ENCODE measurements at regions not wholly inside any gene's neighbourhood (a gene's known extent, or its start where the extent isn't known, plus 50 kb on each side); places are given as distances from the start of the nearest gene placed in this dataset.
"Not testable (repeated sequence)": the region's sequence is repeated elsewhere in the genome, so short reads cannot be mapped to it uniquely, and the experiment has no call there.

DNA sequence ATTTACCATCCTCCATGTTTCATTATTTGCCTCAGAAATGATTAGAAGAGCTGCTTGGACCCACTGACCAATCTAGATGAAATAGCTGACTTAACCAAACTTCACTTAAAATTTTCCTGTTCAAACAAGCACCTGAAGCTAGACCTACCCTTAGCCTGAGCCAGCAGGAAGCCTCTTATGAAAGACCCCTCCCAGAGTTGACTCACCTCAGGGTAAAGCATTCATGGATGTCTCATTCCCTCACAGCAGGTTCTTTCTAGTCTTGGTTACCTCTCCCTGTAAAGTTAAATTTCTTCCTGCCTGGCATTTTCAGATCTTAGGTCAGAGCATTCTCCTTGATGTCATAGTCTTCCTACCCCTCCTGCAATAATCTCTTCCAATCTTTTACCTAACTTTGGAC, 1209.8 kb downstream of the FLRT2 start:
- no peak for DNase-seq
- no peaks in the 10 kb centered on the region for H3K36me3 ChIP-seq
- no peaks in the 10 kb centered on the region for H3K9me3 ChIP-seq
- no peak overlapping the region for H3K4me3 ChIP-seq
- no peak overlapping the region for H3K9ac ChIP-seq (ENCODE audit: low read depth in 2 of 2, low read length in 2 of 2)
- H3K4me1 ChIP-seq: no peaks in the 10 kb centered on the region
- TF ChIP-seq, protein P1, sequence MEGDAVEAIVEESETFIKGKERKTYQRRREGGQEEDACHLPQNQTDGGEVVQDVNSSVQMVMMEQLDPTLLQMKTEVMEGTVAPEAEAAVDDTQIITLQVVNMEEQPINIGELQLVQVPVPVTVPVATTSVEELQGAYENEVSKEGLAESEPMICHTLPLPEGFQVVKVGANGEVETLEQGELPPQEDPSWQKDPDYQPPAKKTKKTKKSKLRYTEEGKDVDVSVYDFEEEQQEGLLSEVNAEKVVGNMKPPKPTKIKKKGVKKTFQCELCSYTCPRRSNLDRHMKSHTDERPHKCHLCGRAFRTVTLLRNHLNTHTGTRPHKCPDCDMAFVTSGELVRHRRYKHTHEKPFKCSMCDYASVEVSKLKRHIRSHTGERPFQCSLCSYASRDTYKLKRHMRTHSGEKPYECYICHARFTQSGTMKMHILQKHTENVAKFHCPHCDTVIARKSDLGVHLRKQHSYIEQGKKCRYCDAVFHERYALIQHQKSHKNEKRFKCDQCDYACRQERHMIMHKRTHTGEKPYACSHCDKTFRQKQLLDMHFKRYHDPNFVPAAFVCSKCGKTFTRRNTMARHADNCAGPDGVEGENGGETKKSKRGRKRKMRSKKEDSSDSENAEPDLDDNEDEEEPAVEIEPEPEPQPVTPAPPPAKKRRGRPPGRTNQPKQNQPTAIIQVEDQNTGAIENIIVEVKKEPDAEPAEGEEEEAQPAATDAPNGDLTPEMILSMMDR (IDR thresholded peaks at IDR 0.05): no peak
- no peak overlapping the region for H3K27ac ChIP-seq
- H3K27me3 ChIP-seq: no peaks in the 10 kb centered on the region
- intact Hi-C loops (cut with DNase I): no loop called here

- H3K36me3 ChIP-seq; H3K4me1 ChIP-seq; H3K9ac ChIP-seq (ENCODE audit: low read depth in 2 of 2, low read length in 2 of 2); H3K4me3 ChIP-seq; intact Hi-C loops (cut with DNase I); H3K9me3 ChIP-seq; DNase-seq; H3K27ac ChIP-seq; H3K27me3 ChIP-seq: not testable (repeated sequence)
These were observed 1201.5 kb downstream of the FLRT2 start for GRCh38 chr14:86731427-86731826.

GRCh38 chr14:86723254-86723624, 1193.3 kb downstream of the FLRT2 start:
- TF ChIP-seq, protein P1 (IDR thresholded peaks at IDR 0.05): no peak
- Histone ChIP-seq H3K27ac (no peak overlapping the region), H3K9me3 (no peaks in the 10 kb centered on the region), H3K4me3 (no peak overlapping the region), H3K4me1 (no peaks in the 10 kb centered on the region), H3K36me3 (no peaks in the 10 kb centered on the region), H3K27me3 (no peaks in the 10 kb centered on the region), H3K9ac (ENCODE audit: low read depth in 2 of 2, low read length in 2 of 2) (no peak overlapping the region)
- no peak for DNase-seq
- intact Hi-C loops (cut with DNase I): no loop called here

DNA sequence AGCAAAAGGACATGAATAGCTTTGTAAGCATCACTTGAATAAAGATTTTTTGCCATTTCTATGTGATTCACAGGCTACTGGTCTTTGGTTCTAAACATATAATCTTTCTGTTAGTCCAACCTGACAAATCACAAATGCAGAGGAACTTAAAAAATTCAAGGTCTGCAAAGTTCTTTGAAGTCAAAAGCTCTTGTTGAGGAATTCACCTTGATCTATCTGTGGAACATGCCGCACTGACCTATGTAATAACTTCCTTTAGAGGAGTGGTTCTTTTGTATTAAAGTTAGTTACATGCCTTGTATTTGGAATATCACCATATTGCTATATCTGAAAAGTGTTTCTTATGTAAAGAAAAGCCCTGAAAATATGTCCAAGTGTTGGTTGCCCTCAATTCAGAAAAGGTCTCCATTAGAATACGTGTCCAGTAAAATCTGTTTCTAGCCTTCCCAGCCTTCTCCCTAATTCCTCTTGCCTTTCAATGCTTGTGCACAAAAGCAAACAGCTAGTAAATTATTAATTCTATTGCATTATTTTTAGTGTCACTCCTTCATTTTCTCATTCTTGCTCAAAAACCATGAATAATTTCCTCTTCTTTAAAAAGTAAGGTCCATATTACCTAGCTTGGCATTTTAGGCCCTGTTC, 1192.8 kb downstream of the FLRT2 start:
- Histone ChIP-seq H3K36me3 (no peaks in the 10 kb centered on the region), H3K27ac (no peak overlapping the region), H3K4me3 (no peak overlapping the region), H3K9me3 (no peaks in the 10 kb centered on the region), H3K27me3 (no peaks in the 10 kb centered on the region), H3K4me1 (no peaks in the 10 kb centered on the region), H3K9ac (ENCODE audit: low read depth in 2 of 2, low read length in 2 of 2) (no peak overlapping the region)
- TF ChIP-seq, protein P1 (IDR thresholded peaks at IDR 0.05): no peak
- intact Hi-C loops (cut with DNase I): no loop called here
- DNase-seq: no peak

DNA sequence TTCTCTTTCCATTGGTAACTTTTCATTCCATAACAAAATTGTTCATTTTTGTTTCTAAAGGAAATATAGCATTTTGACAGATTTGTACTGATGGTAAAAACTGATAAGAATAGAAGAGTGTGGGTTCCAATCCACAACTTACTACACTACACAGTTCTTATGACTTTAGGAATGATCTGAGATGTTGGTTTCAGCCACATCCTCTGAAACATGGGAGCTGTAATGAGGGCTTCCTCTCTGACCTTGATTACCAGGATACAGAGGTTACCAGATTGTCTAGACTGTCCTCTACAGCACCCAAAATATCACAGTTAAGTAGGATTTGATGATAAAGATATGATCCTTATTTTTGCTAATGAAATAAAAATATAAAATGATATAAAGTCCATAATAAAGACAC, 1184.6 kb downstream of the FLRT2 start:
- DNase-seq: no peak
- no peak overlapping the region for H3K9ac ChIP-seq (ENCODE audit: low read depth in 2 of 2, low read length in 2 of 2)
- intact Hi-C loops (cut with DNase I): no loop called here
- H3K4me3 ChIP-seq: no peak overlapping the region
- TF ChIP-seq, protein P1 (IDR thresholded peaks at IDR 0.05): no peak
- no peaks in the 10 kb centered on the region for H3K27me3 ChIP-seq
- no peaks in the 10 kb centered on the region for H3K36me3 ChIP-seq
- no peak overlapping the region for H3K27ac ChIP-seq
- no peaks in the 10 kb centered on the region for H3K4me1 ChIP-seq
- no peaks in the 10 kb centered on the region for H3K9me3 ChIP-seq

- Histone ChIP-seq H3K9ac (ENCODE audit: low read depth in 2 of 2, low read length in 2 of 2) (no peak overlapping the region), H3K27ac (no peak overlapping the region), H3K9me3 (no peaks in the 10 kb centered on the region), H3K27me3 (no peaks in the 10 kb centered on the region), H3K36me3 (no peaks in the 10 kb centered on the region), H3K4me1 (no peaks in the 10 kb centered on the region), H3K4me3 (no peak overlapping the region)
- intact Hi-C loops (cut with DNase I): no loop called here
- TF ChIP-seq, protein P1 (IDR thresholded peaks at IDR 0.05): no peak
- DNase-seq: no peak
These were observed 1184.2 kb downstream of the FLRT2 start for GRCh38 chr14:86714153-86714552.

Measured in colonic mucosa (tissue), 4 donors.